GM12878 (cell line): ENCODE measurements at regions not wholly inside any gene's neighbourhood (a gene's known extent, or its start where the extent isn't known, plus 50 kb on each side); places are given as distances from the start of the nearest gene placed in this dataset.
"Not testable (repeated sequence)": the region's sequence is repeated elsewhere in the genome, so short reads cannot be mapped to it uniquely, and the experiment has no call there.

Experiments
- ATAC-seq: fragments of 200-7000 bp; cut with Tn5 transposase; 3 replicates; pipeline ENCODE4 v1.9.1; 2020; ENCODE audit warnings: mild to moderate bottlenecking, moderate library complexity
- BruUV-seq: library from RNA; stranded (reverse); fragments of 400-500 nt; replicated peaks from 2 replicates; lab custom pipeline; 2021; lab: Mats Ljungman, UMichigan
- CTCF ChIA-PET: fragments of 300-600 bp; sonication (Branson Sonifier 250); formaldehyde crosslinking; extraction: SDS; loops from one replicate; lab custom pipeline; 2021; ENCODE audit warnings: inconsistent platforms; lab: Yijun Ruan, JAX
- POLR2A ChIA-PET: fragments of 350-600 bp; formaldehyde crosslinking; extraction: SDS; loops from one replicate; lab custom pipeline; 2021; ENCODE audit warnings: inconsistent platforms; lab: Charles Lee
- RAD21 ChIA-PET: fragments of 300-600 bp; sonication (Branson Sonifier 250); formaldehyde crosslinking; loops from one replicate; lab custom pipeline; 2023; ENCODE audit warnings: antibody characterized with exemption; ENCODE audit not compliant: unreplicated experiment; lab: Charles Lee
- SMC1A ChIA-PET: fragments of 300-600 bp; sonication (Branson Sonifier 250); formaldehyde crosslinking; loops from one replicate; lab custom pipeline; 2023; ENCODE audit not compliant: unreplicated experiment, uncharacterized antibody; lab: Charles Lee
- DNase-seq: peaks from one replicate; pipeline ENCODE4 v3.0.0-alpha.2; 2011; ENCODE audit warnings: low read depth, low spot score
- FAIRE-seq: peaks from 3 replicates; lab custom pipeline; 2011; peaks lifted over from hg19 to GRCh38; lab: Jason Lieb, UNC
- H2AFZ ChIP-seq: 2 replicates; pipeline ENCODE4 v1.6.0; 2011; ENCODE audit warnings: low read depth, low read length, control low read depth; ENCODE audit not compliant: control insufficient read depth
- H3K27ac ChIP-seq: 2 replicates; pipeline ENCODE4 v1.5.1; 2011; ENCODE audit warnings: control low read depth; ENCODE audit not compliant: control insufficient read depth, insufficient read depth
- H3K27me3 ChIP-seq, 2 experiments: replicated peaks in 1 of 2; 2 replicates each; pipeline versions ENCODE4 v1.6.0 to v1.6.1; 2011; ENCODE audit warnings: low read length in 1 of 2; ENCODE audit not compliant: control insufficient read depth in 2 of 2, insufficient read depth in 2 of 2
- H3K36me3 ChIP-seq, 2 experiments: 2 replicates each; pipeline ENCODE4 v1.5.1; 2011; ENCODE audit warnings: low read length in 1 of 2; ENCODE audit not compliant: control insufficient read depth in 2 of 2, insufficient read depth in 2 of 2
- H3K4me1 ChIP-seq: 2 replicates; pipeline ENCODE4 v1.6.1; 2011; ENCODE audit warnings: mild to moderate bottlenecking, low read length, moderate library complexity, mixed read lengths; ENCODE audit not compliant: control insufficient read depth, insufficient read depth
- H3K4me2 ChIP-seq: 2 replicates; pipeline ENCODE4 v1.6.0; 2011; ENCODE audit warnings: control low read depth; ENCODE audit not compliant: control insufficient read depth, insufficient read depth
- H3K4me3 ChIP-seq: fragments of 200-600 bp; sonication (generic); 2 replicates; pipeline ENCODE4 v1.5.1; 2016
- H3K79me2 ChIP-seq: 2 replicates; pipeline ENCODE4 v1.6.0; 2011; ENCODE audit warnings: low read length; ENCODE audit not compliant: control insufficient read depth, insufficient read depth
- H3K9ac ChIP-seq: 2 replicates; pipeline ENCODE4 v1.8.0; 2011; ENCODE audit warnings: low read length, control low read depth, mixed read lengths; ENCODE audit not compliant: control insufficient read depth, insufficient read depth
- H3K9me3 ChIP-seq: replicated peaks from 3 replicates; pipeline ENCODE4 v1.5.1; 2011; ENCODE audit warnings: mild to moderate bottlenecking, low read length; ENCODE audit not compliant: control insufficient read depth, insufficient read depth
- H4K20me1 ChIP-seq: 2 replicates; pipeline ENCODE4 v1.6.0; 2011; ENCODE audit not compliant: control insufficient read depth, insufficient read depth
- CHD1 ChIP-seq: IDR thresholded peaks from 2 replicates; pipeline ENCODE4 v1.6.1; 2012; ENCODE audit warnings: low read depth, low read length, improper control_type of control experiment
- ESRRA ChIP-seq: IDR thresholded peaks from 2 replicates; pipeline ENCODE4 v1.6.1; 2012; ENCODE audit warnings: mild to moderate bottlenecking, low read length, improper control_type of control experiment
- ETV6 ChIP-seq, 2 experiments: fragments of 450-650 bp in 1 of 2; IDR thresholded peaks in 1 of 2; conservative IDR thresholded peaks in 1 of 2; 2 replicates each; pipeline ENCODE4 v1.6.1; 2014; ENCODE audit warnings: antibody characterized with exemption in 1 of 2, borderline replicate concordance in 1 of 2, low read depth in 1 of 2, mild to moderate bottlenecking in 1 of 2, moderate library complexity in 1 of 2
- IRF4 ChIP-seq: IDR thresholded peaks from 2 replicates; pipeline ENCODE4 v1.6.1; 2011; ENCODE audit warnings: low read depth, low read length
- RAD51 ChIP-seq: fragments of 450-650 bp; IDR thresholded peaks from 2 replicates; pipeline ENCODE4 v1.6.1; 2016; ENCODE audit warnings: moderate library complexity, mild to moderate bottlenecking, inconsistent platforms
- SIX5 ChIP-seq: IDR thresholded peaks from 2 replicates; pipeline ENCODE4 v1.6.1; 2011; ENCODE audit warnings: mild to moderate bottlenecking, low read depth, low read length, moderate library complexity; ENCODE audit not compliant: severe bottlenecking
- TCF12 ChIP-seq: IDR thresholded peaks from 2 replicates; pipeline ENCODE4 v1.6.1; 2011; ENCODE audit warnings: low read depth, mild to moderate bottlenecking, low read length
- YY1 ChIP-seq: IDR thresholded peaks from 2 replicates; pipeline ENCODE4 v1.6.1; 2011; ENCODE audit warnings: low read depth, mild to moderate bottlenecking, low read length
- ZSCAN29 ChIP-seq: fragments of 450-650 bp; IDR thresholded peaks from 2 replicates; pipeline ENCODE4 v1.6.1; 2017; ENCODE audit warnings: mild to moderate bottlenecking, moderate library complexity
- WGBS: methylation state at CpG from one replicate; pipeline ENCODE4 v1.1.6; 2016; ENCODE audit warnings: low lambda C conversion rate; ENCODE audit not compliant: insufficient replicate concordance, insufficient coverage; ENCODE audit errors: missing lambda C conversion rate; 5-methylcytosine and 5-hydroxymethylcytosine counted together
- in situ Hi-C: fragments of 300-500 bp; cut with MboI; formaldehyde crosslinking; loops from 9 replicates; pipeline ENCODE4 v1.14.3; 2018; ENCODE audit warnings: mixed read lengths
- intact Hi-C: fragments of 100-400 bp; cut with micrococcal nuclease; formaldehyde crosslinking; loops from one replicate; pipeline ENCODE4 v1.14.2; 2022; ENCODE audit not compliant: unreplicated experiment
- TF ChIP-seq, protein P1 (sequence below): IDR thresholded peaks from 2 replicates; pipeline ENCODE4 v1.6.1; 2012; ENCODE audit warnings: low read length, inconsistent platforms
- TF ChIP-seq, protein P2 (sequence below): fragments of 450-650 bp; conservative IDR thresholded peaks from 2 replicates; pipeline ENCODE4 v1.6.1; 2017; ENCODE audit warnings: mild to moderate bottlenecking, moderate library complexity

DNA sequence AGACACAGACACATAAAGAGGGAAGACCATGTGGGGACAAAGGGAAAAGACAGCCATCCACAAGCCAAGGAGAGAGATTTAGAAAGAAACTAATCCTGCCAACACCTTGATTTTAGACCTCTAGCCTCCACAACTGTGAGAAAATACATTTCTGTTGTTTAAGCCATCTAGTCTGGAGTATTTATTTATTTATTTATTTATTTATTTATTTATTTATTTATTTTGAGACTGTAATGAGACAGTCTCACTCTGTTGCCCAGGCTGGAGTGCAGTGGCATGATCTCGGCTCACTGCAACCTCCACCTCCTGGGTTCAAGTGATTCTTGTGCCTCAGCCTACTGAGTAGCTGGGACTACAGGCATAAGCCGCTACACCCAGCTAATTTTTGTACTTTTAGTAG, 259.3 kb downstream of the PARM1 start:
- H3K9ac ChIP-seq, H3K4me3 ChIP-seq, in situ Hi-C loops, H3K4me1 ChIP-seq, CTCF ChIA-PET, H4K20me1 ChIP-seq, BruUV-seq, RAD21 ChIA-PET, H2AFZ ChIP-seq, H3K27ac ChIP-seq, intact Hi-C loops, H3K27me3 ChIP-seq, H3K4me2 ChIP-seq, DNase-seq, POLR2A ChIA-PET, H3K79me2 ChIP-seq, FAIRE-seq, ATAC-seq, H3K36me3 ChIP-seq, H3K9me3 ChIP-seq: not testable (repeated sequence)
- WGBS, result 70% methylated on average over 2 of the region's 2 CpGs
- SMC1A ChIA-PET, result interaction anchor here (0.5 kb wide), 1 partner anchor 278 kb away, joined by 3 read pairs; no protein-coding TSS in a partner anchor

DNA sequence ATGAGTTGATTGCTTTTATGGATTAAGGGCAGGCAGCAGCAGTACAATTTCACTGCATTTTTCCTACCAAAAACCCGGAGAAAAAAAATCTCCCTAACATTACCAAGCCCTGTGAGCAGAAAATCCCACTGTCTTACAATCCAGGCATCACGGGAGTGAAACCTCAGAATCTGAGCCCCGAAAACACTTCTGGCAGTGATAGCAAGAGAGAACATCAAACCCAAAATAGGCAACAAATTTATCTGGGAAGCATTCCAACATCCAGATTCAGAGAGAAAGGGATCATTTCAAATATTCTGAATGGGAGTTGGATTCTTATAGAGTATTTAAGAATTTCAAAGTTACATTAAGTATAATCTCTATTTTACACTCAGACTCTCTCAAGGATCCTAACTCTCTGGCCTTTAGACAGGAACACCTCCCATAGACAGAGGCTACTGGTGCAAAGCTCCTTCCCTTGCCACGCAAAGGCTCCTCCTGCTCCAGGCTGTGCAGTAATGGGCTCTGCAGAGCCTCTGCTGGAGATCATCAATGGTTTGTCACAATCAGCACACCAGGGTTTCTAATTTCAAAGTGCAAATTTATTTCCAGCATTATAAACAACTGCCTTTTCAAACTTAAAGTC, 256.9 kb downstream of the PARM1 start:
- in situ Hi-C loops, result no loop called here
- CTCF ChIA-PET, result no interaction called here
- Histone ChIP-seq H4K20me1 (no peaks in the 10 kb centered on the region), H3K4me1 (no peaks in the 10 kb centered on the region), H2AFZ (no peak overlapping the region), H3K27ac (no peak overlapping the region), H3K4me3 (no peak overlapping the region), H3K9ac (no peak overlapping the region), H3K9me3 (no peaks in the 10 kb centered on the region), H3K79me2 (no peaks in the 10 kb centered on the region), H3K27me3 (no peaks in the 10 kb centered on the region), H3K36me3 (no peaks in the 10 kb centered on the region), H3K4me2 (no peak overlapping the region)
- POLR2A ChIA-PET, result no interaction called here
- DNase-seq (no peak), ATAC-seq (peak; percentile 34; the same call in 1 of the 3 replicates), FAIRE-seq (no peak)
- WGBS, result 47% methylated on average over 4 of the region's 4 CpGs
- no TSS peak for BruUV-seq
- intact Hi-C loops, result no loop called here
- RAD21 ChIA-PET, result no interaction called here
- SMC1A ChIA-PET, result interaction anchor here (1.4 kb wide), 1 partner anchor 9 kb away, joined by 3 read pairs; no protein-coding TSS in a partner anchor
- no peak for TF ChIP-seq YY1
- no peak for TF ChIP-seq ETV6 (conservative IDR thresholded peaks at IDR 0.05 in 1 of 2, IDR thresholded peaks at IDR 0.05 in 1 of 2; ENCODE audit: borderline replicate concordance in 1 of 2, low read depth in 1 of 2)
- no peak for TF ChIP-seq SIX5
- no peak for TF ChIP-seq ESRRA
- TF ChIP-seq IRF4, result no peak
- no peak for TF ChIP-seq RAD51
- TF ChIP-seq CHD1, result no peak
- no peak for TF ChIP-seq TCF12
- no peak for TF ChIP-seq ZSCAN29
- TF ChIP-seq, protein P1, sequence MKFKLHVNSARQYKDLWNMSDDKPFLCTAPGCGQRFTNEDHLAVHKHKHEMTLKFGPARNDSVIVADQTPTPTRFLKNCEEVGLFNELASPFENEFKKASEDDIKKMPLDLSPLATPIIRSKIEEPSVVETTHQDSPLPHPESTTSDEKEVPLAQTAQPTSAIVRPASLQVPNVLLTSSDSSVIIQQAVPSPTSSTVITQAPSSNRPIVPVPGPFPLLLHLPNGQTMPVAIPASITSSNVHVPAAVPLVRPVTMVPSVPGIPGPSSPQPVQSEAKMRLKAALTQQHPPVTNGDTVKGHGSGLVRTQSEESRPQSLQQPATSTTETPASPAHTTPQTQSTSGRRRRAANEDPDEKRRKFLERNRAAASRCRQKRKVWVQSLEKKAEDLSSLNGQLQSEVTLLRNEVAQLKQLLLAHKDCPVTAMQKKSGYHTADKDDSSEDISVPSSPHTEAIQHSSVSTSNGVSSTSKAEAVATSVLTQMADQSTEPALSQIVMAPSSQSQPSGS, result no peak
- TF ChIP-seq, protein P2, sequence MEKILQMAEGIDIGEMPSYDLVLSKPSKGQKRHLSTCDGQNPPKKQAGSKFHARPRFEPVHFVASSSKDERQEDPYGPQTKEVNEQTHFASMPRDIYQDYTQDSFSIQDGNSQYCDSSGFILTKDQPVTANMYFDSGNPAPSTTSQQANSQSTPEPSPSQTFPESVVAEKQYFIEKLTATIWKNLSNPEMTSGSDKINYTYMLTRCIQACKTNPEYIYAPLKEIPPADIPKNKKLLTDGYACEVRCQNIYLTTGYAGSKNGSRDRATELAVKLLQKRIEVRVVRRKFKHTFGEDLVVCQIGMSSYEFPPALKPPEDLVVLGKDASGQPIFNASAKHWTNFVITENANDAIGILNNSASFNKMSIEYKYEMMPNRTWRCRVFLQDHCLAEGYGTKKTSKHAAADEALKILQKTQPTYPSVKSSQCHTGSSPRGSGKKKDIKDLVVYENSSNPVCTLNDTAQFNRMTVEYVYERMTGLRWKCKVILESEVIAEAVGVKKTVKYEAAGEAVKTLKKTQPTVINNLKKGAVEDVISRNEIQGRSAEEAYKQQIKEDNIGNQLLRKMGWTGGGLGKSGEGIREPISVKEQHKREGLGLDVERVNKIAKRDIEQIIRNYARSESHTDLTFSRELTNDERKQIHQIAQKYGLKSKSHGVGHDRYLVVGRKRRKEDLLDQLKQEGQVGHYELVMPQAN, result no peak
